Kidney (tissue), 13 donors: ENCODE measurements at regions not wholly inside any gene's neighbourhood (a gene's known extent, or its start where the extent isn't known, plus 50 kb on each side); places are given as distances from the start of the nearest gene placed in this dataset.

Experiments used
- DNase-seq, 5 donors: peaks; one replicate each; pipeline ENCODE4 v3.0.0-alpha.2; 2013 to 2020
- FAIRE-seq: peaks from 2 replicates; lab custom pipeline; 2012; peaks lifted over from hg19 to GRCh38; lab: Jason Lieb, UNC
- H3K27ac ChIP-seq, 2 donors: one replicate each; pipeline ENCODE4 v1.7.0; 2013; ENCODE audit warnings: low read depth in 2 of 2, low read length in 2 of 2, inconsistent platforms in 1 of 2
- H3K27me3 ChIP-seq: one replicate; pipeline ENCODE4 v1.7.1; 2013; ENCODE audit warnings: low read length, inconsistent platforms; ENCODE audit not compliant: control insufficient read depth, insufficient read depth
- H3K36me3 ChIP-seq, 3 donors: one replicate each; pipeline versions ENCODE4 v1.7.0 to v1.7.1; 2013; ENCODE audit warnings: low read length in 3 of 3, control low read depth in 1 of 3, inconsistent platforms in 1 of 3; ENCODE audit not compliant: insufficient read depth in 3 of 3, control insufficient read depth in 2 of 3
- H3K4me1 ChIP-seq, 3 donors: one replicate each; pipeline versions ENCODE4 v1.7.0 to v1.7.1; 2013; ENCODE audit warnings: low read length in 3 of 3, inconsistent platforms in 1 of 3, low read depth in 1 of 3; ENCODE audit not compliant: control insufficient read depth in 2 of 3, insufficient read depth in 2 of 3
- H3K4me3 ChIP-seq, 3 donors: one replicate each; pipeline versions ENCODE4 v1.7.0 to v1.8.1; 2013; ENCODE audit warnings: low read length in 3 of 3, control low read depth in 1 of 3, inconsistent platforms in 1 of 3
- H3K9ac ChIP-seq, 3 donors: one replicate each; pipeline versions ENCODE4 v1.7.0 to v1.7.1; 2013; ENCODE audit warnings: low read length in 3 of 3, control low read depth in 1 of 3, inconsistent platforms in 1 of 3
- H3K9me3 ChIP-seq, 3 donors: one replicate each; pipeline versions ENCODE4 v1.7.0 to v1.7.1; 2013; ENCODE audit warnings: low read length in 3 of 3, control low read depth in 1 of 3, inconsistent platforms in 1 of 3; ENCODE audit not compliant: control insufficient read depth in 2 of 3, insufficient read depth in 1 of 3
- intact Hi-C: fragments of 100-400 bp; cut with DNase I; formaldehyde crosslinking; loops from one replicate; pipeline ENCODE4 v1.11.1; 2022
- TF ChIP-seq, protein P1 (sequence below): IDR thresholded peaks from 3 replicates; pipeline ENCODE4 v1.5.1; 2012; ENCODE audit warnings: mild to moderate bottlenecking, moderate library complexity, borderline replicate concordance; ENCODE audit not compliant: insufficient read depth; ENCODE audit errors: extremely low read depth
- donor health status: control.
- donor health status: control.
- donor health status: control.
- donor health status: control.
- donor health status: control.
- donor health status: DM: yes; HTN: yes; CAD: no.
- donor health status: Normal renal cell carcinoma (clear cell type).

DNA sequence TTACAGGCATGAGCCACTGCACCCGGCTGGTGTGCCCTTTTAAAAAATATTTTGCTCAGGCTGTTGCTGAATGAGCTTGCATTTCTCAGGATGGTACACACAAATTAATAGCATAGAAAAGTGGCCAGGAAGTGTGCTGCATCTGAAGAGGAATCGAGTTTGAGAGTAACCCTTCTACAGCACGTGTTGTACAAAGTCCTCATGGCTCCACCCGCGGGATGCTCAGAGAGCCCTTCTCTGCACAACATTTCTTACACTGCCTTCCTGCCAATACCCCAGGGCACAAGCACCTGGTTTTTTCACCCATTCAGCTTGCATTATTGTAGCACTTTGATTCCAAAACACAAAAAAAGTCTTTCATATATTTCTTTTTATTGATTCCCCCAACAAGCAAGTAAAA, 90.1 kb upstream of the NEDD4L start:
- TF ChIP-seq, protein P1, sequence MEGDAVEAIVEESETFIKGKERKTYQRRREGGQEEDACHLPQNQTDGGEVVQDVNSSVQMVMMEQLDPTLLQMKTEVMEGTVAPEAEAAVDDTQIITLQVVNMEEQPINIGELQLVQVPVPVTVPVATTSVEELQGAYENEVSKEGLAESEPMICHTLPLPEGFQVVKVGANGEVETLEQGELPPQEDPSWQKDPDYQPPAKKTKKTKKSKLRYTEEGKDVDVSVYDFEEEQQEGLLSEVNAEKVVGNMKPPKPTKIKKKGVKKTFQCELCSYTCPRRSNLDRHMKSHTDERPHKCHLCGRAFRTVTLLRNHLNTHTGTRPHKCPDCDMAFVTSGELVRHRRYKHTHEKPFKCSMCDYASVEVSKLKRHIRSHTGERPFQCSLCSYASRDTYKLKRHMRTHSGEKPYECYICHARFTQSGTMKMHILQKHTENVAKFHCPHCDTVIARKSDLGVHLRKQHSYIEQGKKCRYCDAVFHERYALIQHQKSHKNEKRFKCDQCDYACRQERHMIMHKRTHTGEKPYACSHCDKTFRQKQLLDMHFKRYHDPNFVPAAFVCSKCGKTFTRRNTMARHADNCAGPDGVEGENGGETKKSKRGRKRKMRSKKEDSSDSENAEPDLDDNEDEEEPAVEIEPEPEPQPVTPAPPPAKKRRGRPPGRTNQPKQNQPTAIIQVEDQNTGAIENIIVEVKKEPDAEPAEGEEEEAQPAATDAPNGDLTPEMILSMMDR, result no peak
- intact Hi-C loops, result no loop called here
- Histone ChIP-seq H3K27ac (no peak overlapping the region), H3K9me3 (no peaks in the 10 kb centered on the region), H3K36me3 (no peaks in the 10 kb centered on the region), H3K27me3 (no peaks in the 10 kb centered on the region), H3K4me1 (no peaks in the 10 kb centered on the region), H3K4me3 (no peak overlapping the region), H3K9ac (no peak overlapping the region)
- no peak for FAIRE-seq
- no peak for DNase-seq

DNA sequence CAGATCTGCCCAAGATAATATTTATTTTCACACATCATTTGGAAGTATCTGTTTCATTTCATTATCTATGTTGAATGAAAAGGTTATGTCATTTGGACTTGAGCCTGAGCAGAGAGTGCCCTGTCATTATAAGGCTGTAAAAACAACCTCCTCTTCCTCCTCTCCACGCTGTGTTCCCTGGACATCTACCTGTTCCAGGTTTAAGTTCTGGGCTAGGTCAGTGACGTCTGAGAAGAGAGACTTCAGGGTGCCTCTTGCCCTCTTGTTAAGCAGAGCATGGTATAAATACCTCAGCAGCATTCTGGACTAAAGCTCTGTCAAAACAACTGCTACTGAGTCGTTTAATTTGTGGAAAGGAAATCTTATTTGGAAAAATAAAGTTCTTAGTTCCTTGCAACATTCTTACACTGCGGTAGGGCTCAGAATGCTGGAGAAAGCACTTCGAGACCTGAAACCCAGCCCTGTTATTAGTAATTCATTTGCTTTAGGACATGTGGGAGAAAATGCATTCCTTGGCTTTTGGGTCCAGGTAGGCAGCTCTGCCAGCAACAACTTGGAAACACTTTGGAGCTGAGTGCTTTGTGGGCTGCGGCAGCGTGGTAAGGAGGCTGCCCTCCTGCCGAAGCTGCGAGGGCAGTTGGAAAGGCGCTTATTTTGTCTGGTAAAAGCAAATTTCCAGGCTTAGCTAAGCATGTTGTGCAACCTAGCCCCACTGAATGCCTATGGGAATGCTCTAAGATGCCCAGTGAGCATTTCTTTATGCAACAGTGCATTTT, 91.8 kb upstream of the NEDD4L start:
- Histone ChIP-seq H3K4me3 (no peak overlapping the region), H3K9ac (no peak overlapping the region), H3K27ac (peak overlapping the region in 1 of 2 donors; percentile 10), H3K27me3 (no peaks in the 10 kb centered on the region), H3K4me1 (no peaks in the 10 kb centered on the region), H3K9me3 (no peaks in the 10 kb centered on the region), H3K36me3 (no peaks in the 10 kb centered on the region)
- intact Hi-C loops, result no loop called here
- TF ChIP-seq, protein P1, result no peak
- FAIRE-seq, result no peak
- no peak for DNase-seq

DNA sequence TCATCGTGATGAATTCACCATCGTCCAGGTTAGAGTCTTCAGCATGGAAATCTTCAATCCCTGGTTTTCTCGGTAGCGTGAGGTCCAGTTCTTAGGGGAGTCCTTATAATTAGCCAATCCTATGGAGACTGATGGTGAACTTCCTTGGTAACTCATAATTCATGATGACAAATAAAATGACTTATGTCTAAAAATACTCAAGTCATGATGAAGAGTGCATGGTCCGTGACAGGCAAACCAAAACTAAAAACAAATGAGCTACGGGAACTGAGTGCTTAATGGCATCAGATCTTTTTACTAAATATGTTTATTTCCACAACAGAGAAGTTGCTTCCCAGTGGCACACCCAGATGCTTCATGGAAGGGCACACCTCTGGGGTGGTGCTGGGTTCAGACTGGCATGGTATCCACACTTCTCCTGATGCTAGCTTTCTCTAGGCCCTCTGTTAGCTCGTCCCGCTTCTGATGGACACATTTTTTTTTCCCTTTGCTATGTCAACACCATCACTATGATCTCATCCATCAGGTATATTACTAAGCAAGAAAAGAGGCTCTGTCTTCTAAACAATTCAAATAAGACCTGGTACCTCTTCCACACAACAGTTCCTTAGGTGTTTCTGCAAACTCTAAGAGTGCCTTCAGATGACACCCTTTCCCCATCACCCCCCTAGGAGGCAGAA, 92.8 kb upstream of the NEDD4L start:
- Histone ChIP-seq H3K27ac (no peak overlapping the region), H3K4me1 (no peaks in the 10 kb centered on the region), H3K4me3 (no peak overlapping the region), H3K9me3 (no peaks in the 10 kb centered on the region), H3K36me3 (no peaks in the 10 kb centered on the region), H3K27me3 (no peaks in the 10 kb centered on the region), H3K9ac (no peak overlapping the region)
- intact Hi-C loops, result no loop called here
- no peak for DNase-seq
- TF ChIP-seq, protein P1, result no peak
- FAIRE-seq, result no peak
